ENCODE measurements at regions not wholly inside any gene's neighbourhood (a gene's known extent, or its start where the extent isn't known, plus 50 kb on each side); places are given as distances from the start of the nearest gene placed in this dataset.

DNA sequence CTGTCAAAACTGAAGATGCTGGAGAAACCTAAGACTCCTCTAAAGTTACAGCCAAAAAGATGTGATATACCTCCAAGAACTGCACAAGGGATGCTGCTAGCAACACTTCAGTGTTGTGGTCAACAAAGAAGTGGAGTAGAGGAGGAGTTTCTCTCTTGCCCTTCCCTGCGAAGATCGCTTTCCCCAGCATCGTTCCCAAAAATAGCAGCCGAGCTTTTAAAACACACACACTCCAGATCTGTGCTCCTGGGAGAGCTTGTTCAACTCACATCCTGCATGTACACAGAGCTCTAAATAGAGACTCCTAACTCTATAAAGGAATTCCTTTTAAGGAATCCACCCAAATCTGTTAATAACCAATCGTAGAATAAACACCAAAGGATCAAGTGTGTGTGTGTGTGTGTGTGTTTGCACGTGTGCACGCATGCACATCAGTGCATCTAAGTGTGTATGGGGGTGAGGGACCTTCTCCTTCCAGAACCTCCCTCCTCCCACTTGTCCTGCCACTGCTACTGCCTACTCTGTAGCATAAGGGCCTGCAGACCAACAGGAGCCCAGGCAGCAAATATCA is 58.5 kb downstream of the PSMG1 start:
- no peak for DNase-seq
- ATAC-seq = no peak
- peaks cover 7 to 11% of the 10 kb centered on the region in 2 donors for H3K9me3 Mint-ChIP-seq
- H3K27me3 Mint-ChIP-seq = peaks cover 7% of the 10 kb centered on the region
- H3K4me1 Mint-ChIP-seq = peaks cover 14% of the 10 kb centered on the region
- H3K27ac Mint-ChIP-seq = no peak overlapping the region
- no peak overlapping the region for H3K4me3 Mint-ChIP-seq

- ATAC-seq = no peak
- H3K4me1 Mint-ChIP-seq = peaks cover 14% of the 10 kb centered on the region
- H3K27me3 Mint-ChIP-seq = peaks cover 7% of the 10 kb centered on the region
- H3K4me3 Mint-ChIP-seq = no peak overlapping the region
- no peak overlapping the region for H3K27ac Mint-ChIP-seq
- peaks cover 7 to 11% of the 10 kb centered on the region in 2 donors for H3K9me3 Mint-ChIP-seq
- no peak for DNase-seq
These were observed 59.9 kb downstream of the PSMG1 start for GRCh38 chr21:39123375-39123774.

- Mint-ChIP-seq H3K9me3 (peaks cover 7 to 11% of the 10 kb centered on the region in 2 donors), H3K27me3 (peaks cover 7% of the 10 kb centered on the region), H3K27ac (no peak overlapping the region), H3K4me1 (peaks cover 14% of the 10 kb centered on the region), H3K4me3 (no peak overlapping the region)
- DNase-seq = no peak
- no peak for ATAC-seq
These were observed 61.5 kb downstream of the PSMG1 start for GRCh38 chr21:39121600-39122355.

- ATAC-seq (no peak), DNase-seq (no peak)
- H3K27ac Mint-ChIP-seq = no peak overlapping the region
- peaks cover 13% of the 10 kb centered on the region for H3K4me1 Mint-ChIP-seq
- H3K27me3 Mint-ChIP-seq = peaks cover 6% of the 10 kb centered on the region
- no peak overlapping the region for H3K4me3 Mint-ChIP-seq
- peaks cover 7 to 11% of the 10 kb centered on the region in 2 donors for H3K9me3 Mint-ChIP-seq
These were observed 62.2 kb downstream of the PSMG1 start for GRCh38 chr21:39120876-39121599.

GRCh38 chr21:39119891-39120290 is 63.4 kb downstream of the PSMG1 start:
- DNase-seq = no peak
- no peak for ATAC-seq
- Mint-ChIP-seq H3K4me1 (peaks cover 8% of the 10 kb centered on the region), H3K9me3 (peaks cover 7 to 11% of the 10 kb centered on the region in 2 donors), H3K4me3 (no peak overlapping the region), H3K27me3 (no peaks in the 10 kb centered on the region), H3K27ac (peak overlapping the region in 1 of 2 donors; percentile 45)

- no peak overlapping the region for H3K4me3 Mint-ChIP-seq
- H3K4me1 Mint-ChIP-seq = peaks cover 8% of the 10 kb centered on the region
- H3K27ac Mint-ChIP-seq = peak overlapping the region in 1 of 2 donors; percentile 43
- no peaks in the 10 kb centered on the region for H3K27me3 Mint-ChIP-seq
- ATAC-seq (no peak), DNase-seq (no peak)
- peaks cover 7 to 11% of the 10 kb centered on the region in 2 donors for H3K9me3 Mint-ChIP-seq
These were observed 64.5 kb downstream of the PSMG1 start for GRCh38 chr21:39118604-39119215.

GRCh38 chr21:39118061-39118460 is 65.2 kb downstream of the PSMG1 start:
- Mint-ChIP-seq H3K4me1 (peaks cover 8% of the 10 kb centered on the region), H3K27me3 (no peaks in the 10 kb centered on the region), H3K4me3 (no peak overlapping the region), H3K27ac (no peak overlapping the region), H3K9me3 (peaks cover 7 to 11% of the 10 kb centered on the region in 2 donors)
- no peak for ATAC-seq
- no peak for DNase-seq

DNA sequence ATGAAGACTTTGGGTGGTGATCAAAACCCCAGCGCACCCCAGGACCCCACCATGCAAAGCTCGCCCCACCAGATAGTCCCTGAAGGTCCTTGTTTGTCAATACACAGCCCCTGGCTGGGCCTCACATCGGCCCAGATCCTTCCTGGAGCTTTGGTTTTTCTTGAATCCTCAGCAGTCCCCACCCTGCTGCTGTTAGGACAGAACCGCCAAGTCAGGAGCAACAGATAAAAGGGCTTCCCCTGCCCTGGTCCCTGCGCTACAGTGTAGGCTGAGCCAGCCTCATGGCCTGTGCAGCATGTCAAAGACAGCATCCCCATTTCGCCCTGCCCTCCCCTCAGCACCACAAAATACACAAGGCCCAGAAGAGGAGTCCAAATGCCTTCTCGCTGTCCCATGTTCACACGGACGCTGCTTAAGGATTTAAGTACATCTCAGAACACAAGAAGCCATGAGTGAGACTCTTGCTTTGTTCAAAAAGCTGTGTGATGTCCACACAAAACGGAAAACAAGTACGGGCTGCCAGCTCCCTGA is 65.7 kb downstream of the PSMG1 start:
- Mint-ChIP-seq H3K4me1 (peaks cover 8% of the 10 kb centered on the region), H3K27ac (no peak overlapping the region)

GRCh38 chr21:39116761-39117439 is 66.4 kb downstream of the PSMG1 start:
- no peak overlapping the region for H3K4me3 Mint-ChIP-seq
- DNase-seq (no peak), ATAC-seq (no peak)
- peaks cover 2 to 3% of the 10 kb centered on the region in 2 donors for H3K9me3 Mint-ChIP-seq
- H3K27me3 Mint-ChIP-seq = no peaks in the 10 kb centered on the region
- peaks cover 3% of the 10 kb centered on the region for H3K4me1 Mint-ChIP-seq
- no peak overlapping the region for H3K27ac Mint-ChIP-seq

More for the DNA sequence above, 65.7 kb downstream of the PSMG1 start:
- DNase-seq = no peak
- Mint-ChIP-seq H3K27me3 (no peaks in the 10 kb centered on the region), H3K9me3 (peaks cover 7 to 9% of the 10 kb centered on the region in 2 donors), H3K4me3 (no peak overlapping the region)
- no peak for ATAC-seq

GRCh38 chr21:39115576-39116235 is 67.5 kb downstream of the PSMG1 start:
- no peaks in the 10 kb centered on the region for H3K4me1 Mint-ChIP-seq
- DNase-seq = no peak
- H3K4me3 Mint-ChIP-seq = no peak overlapping the region
- no peak for ATAC-seq
- no peaks in the 10 kb centered on the region for H3K27me3 Mint-ChIP-seq
- H3K9me3 Mint-ChIP-seq = no peaks in the 10 kb centered on the region
- H3K27ac Mint-ChIP-seq = no peak overlapping the region

DNA sequence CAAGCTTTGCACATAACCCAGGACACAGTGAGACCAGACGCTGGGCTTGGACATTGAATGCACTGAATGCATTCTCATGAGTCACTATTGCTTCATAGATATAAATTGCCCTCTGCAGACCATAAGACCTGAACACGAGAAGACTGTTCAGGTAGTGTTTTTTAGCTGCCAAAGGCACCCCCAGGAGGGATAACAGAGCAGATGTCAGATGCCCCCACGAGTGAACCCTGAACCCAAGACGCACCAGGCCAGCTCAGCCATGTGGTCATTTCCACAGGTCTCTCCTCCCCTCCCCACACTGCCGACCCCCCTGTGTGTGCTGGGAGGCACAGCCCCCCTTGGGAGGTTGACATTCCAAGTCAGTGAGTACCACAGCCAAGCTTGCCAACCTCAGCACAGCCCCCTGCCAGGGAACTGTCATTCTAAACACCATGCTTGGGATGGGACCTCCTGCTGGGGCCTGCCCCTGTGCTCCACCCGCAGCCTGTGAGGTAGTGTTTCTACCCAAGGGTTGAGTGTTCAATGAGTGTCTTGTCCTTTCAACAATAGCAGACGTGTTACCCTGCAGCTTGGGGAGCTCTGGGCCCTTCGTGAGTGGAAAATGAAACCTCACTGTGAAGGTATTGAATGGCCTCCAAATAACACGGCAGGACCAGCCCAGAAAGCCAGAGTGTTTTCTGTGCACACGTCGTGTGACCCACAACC is 68.2 kb downstream of the PSMG1 start:
- Mint-ChIP-seq H3K27me3 (no peaks in the 10 kb centered on the region), H3K4me3 (no peak overlapping the region), H3K9me3 (no peaks in the 10 kb centered on the region), H3K4me1 (no peaks in the 10 kb centered on the region), H3K27ac (no peak overlapping the region)
- ATAC-seq (no peak), DNase-seq (no peak)

DNA sequence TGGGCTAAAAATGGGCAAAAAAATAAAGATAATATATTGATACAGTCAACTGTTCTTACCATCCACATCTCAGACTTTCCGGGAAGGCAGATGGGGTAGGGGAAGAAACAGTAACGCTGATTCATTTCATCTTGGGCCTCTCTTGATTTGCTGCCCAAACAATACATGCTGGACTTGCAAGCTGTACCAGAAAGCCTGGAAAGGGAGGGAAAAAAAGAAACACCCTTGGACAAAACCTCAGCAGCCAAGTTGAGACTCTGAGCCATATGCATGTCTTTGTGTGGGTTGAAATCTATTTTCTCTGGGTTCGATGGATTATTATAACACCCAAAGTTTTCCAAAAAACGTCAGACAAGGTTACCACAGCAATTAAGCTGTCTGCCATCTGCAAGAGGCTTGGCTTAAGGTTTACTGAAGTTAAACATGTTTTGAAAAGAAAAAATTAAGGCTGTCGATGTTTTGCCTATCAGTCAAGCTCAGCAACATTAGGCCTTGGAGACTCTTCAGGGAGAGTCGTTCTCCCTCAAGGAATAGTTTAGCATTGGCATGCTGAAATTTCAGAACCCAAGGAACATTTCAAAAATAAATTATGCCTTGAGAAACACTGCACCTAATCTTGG is 71.2 kb downstream of the PSMG1 start:
- no peak for DNase-seq
- no peaks in the 10 kb centered on the region for H3K27me3 Mint-ChIP-seq
- ATAC-seq = no peak
- H3K9me3 Mint-ChIP-seq = no peaks in the 10 kb centered on the region
- no peaks in the 10 kb centered on the region for H3K4me1 Mint-ChIP-seq
- H3K4me3 Mint-ChIP-seq = no peak overlapping the region
- no peak overlapping the region for H3K27ac Mint-ChIP-seq

GRCh38 chr21:39110431-39110830 is 72.8 kb downstream of the PSMG1 start:
- Mint-ChIP-seq H3K27me3 (no peaks in the 10 kb centered on the region), H3K4me1 (no peaks in the 10 kb centered on the region), H3K27ac (no peak overlapping the region), H3K9me3 (no peaks in the 10 kb centered on the region), H3K4me3 (no peak overlapping the region)
- DNase-seq (no peak), ATAC-seq (no peak)
